Endothelial cell of umbilical vein (primary cell): ENCODE measurements at regions not wholly inside any gene's neighbourhood (a gene's known extent, or its start where the extent isn't known, plus 50 kb on each side); places are given as distances from the start of the nearest gene placed in this dataset.

Source experiments
- BruUV-seq: library from RNA; stranded (reverse); fragments of 400-500 nt; replicated peaks from 2 replicates; lab custom pipeline; 2021; lab: Mats Ljungman, UMichigan
- CTCF ChIA-PET: fragments of 300-600, 350-600 bp; sonication (Branson Sonifier 250); formaldehyde crosslinking; loops from one replicate; lab custom pipeline; 2021; ENCODE audit warnings: antibody characterized with exemption, inconsistent platforms; lab: Charles Lee
- POLR2A ChIA-PET: fragments of 300-600, 350-600 bp; sonication (Branson Sonifier 250); formaldehyde crosslinking; loops from one replicate; lab custom pipeline; 2021; ENCODE audit warnings: antibody characterized with exemption, inconsistent platforms; lab: Charles Lee
- DNase-seq: peaks from one replicate; pipeline ENCODE4 v3.0.0-alpha.2; 2011; ENCODE audit warnings: low read depth, low spot score
- FAIRE-seq: peaks from 2 replicates; lab custom pipeline; 2011; peaks lifted over from hg19 to GRCh38; lab: Jason Lieb, UNC
- H2AFZ ChIP-seq: 2 replicates; pipeline ENCODE4 v1.6.0; 2012; ENCODE audit warnings: low read depth, low read length, control low read depth, inconsistent platforms
- H3K27ac ChIP-seq: 2 replicates; pipeline ENCODE4 v1.5.1; 2011; ENCODE audit warnings: low read depth, mild to moderate bottlenecking, control low read depth, low read length, moderate library complexity; ENCODE audit not compliant: insufficient read depth
- H3K27me3 ChIP-seq, 2 experiments: 2 replicates each; pipeline versions ENCODE4 v1.6.0 to v1.6.1; 2011; ENCODE audit warnings: low read length in 2 of 2, mixed read lengths in 1 of 2; ENCODE audit not compliant: control insufficient read depth in 2 of 2, insufficient read depth in 2 of 2
- H3K36me3 ChIP-seq, 2 experiments: 2 replicates in 1 of 2; 3 replicates in 1 of 2; pipeline ENCODE4 v1.5.1; 2011; ENCODE audit warnings: low read length in 2 of 2, mild to moderate bottlenecking in 1 of 2, moderate library complexity in 1 of 2; ENCODE audit not compliant: control insufficient read depth in 2 of 2, insufficient read depth in 2 of 2; ENCODE audit errors: extremely low read depth in 1 of 2
- H3K4me1 ChIP-seq: 3 replicates; pipeline ENCODE4 v1.5.1; 2011; ENCODE audit warnings: mild to moderate bottlenecking, low read length; ENCODE audit not compliant: control insufficient read depth, insufficient read depth; ENCODE audit errors: extremely low read depth
- H3K4me2 ChIP-seq: 2 replicates; pipeline ENCODE4 v1.6.1; 2011; ENCODE audit warnings: low read length, control low read depth, mixed read lengths; ENCODE audit not compliant: insufficient read depth
- H3K4me3 ChIP-seq, 3 experiments: fragments of 200-600 bp in 1 of 3; sonication (generic), shearing (Covaris generic) in 1 of 3; replicated peaks in 1 of 3; 2 replicates each; pipeline ENCODE4 v1.5.1; 2011 to 2016; ENCODE audit warnings: control low read depth in 3 of 3, low read length in 3 of 3, mild to moderate bottlenecking in 2 of 3, inconsistent platforms in 1 of 3, low read depth in 1 of 3, moderate library complexity in 1 of 3; ENCODE audit not compliant: insufficient read depth in 1 of 3
- H3K79me2 ChIP-seq: 2 replicates; pipeline ENCODE4 v1.6.0; 2012; ENCODE audit warnings: low read length, inconsistent platforms; ENCODE audit not compliant: control insufficient read depth, insufficient read depth
- H3K9ac ChIP-seq: replicated peaks from 2 replicates; pipeline ENCODE3; 2011; ENCODE audit warnings: low read length, control low read depth; ENCODE audit not compliant: insufficient read depth; ENCODE audit errors: extremely low read depth
- H3K9me1 ChIP-seq: replicated peaks from 3 replicates; pipeline ENCODE4 v1.6.0; 2011; ENCODE audit warnings: mild to moderate bottlenecking, low read length; ENCODE audit not compliant: control insufficient read depth, insufficient read depth; ENCODE audit errors: extremely low read depth
- H3K9me3 ChIP-seq: replicated peaks from 2 replicates; pipeline ENCODE4 v1.5.1; 2012; ENCODE audit warnings: low read length, inconsistent platforms; ENCODE audit not compliant: control insufficient read depth, insufficient read depth
- H4K20me1 ChIP-seq: replicated peaks from 2 replicates; pipeline ENCODE3; 2011; ENCODE audit warnings: mild to moderate bottlenecking, low read length; ENCODE audit not compliant: control insufficient read depth, insufficient read depth; ENCODE audit errors: extremely low read depth
- EZH2 ChIP-seq: IDR thresholded peaks from 2 replicates; pipeline ENCODE4 v1.6.1; 2012; ENCODE audit warnings: borderline replicate concordance, low read depth, mild to moderate bottlenecking, moderate library complexity, low read length, inconsistent platforms; ENCODE audit not compliant: severe bottlenecking
- FOS ChIP-seq: IDR thresholded peaks from 2 replicates; pipeline ENCODE4 v1.6.1; 2011; ENCODE audit warnings: mild to moderate bottlenecking, low read length, moderate library complexity, borderline replicate concordance; ENCODE audit not compliant: insufficient read depth
- GATA2 ChIP-seq: IDR thresholded peaks from 2 replicates; pipeline ENCODE4 v1.7.0; 2011; ENCODE audit warnings: low read depth, mild to moderate bottlenecking, moderate library complexity, mixed read lengths, low read length; ENCODE audit not compliant: insufficient read length, insufficient read depth
- JUN ChIP-seq: IDR thresholded peaks from 2 replicates; pipeline ENCODE4 v1.6.1; 2011; ENCODE audit warnings: borderline replicate concordance, low read depth; ENCODE audit not compliant: insufficient read length, insufficient read depth
- MYC ChIP-seq: IDR thresholded peaks from one replicate; pipeline ENCODE4 v1.6.1; 2011; ENCODE audit warnings: mild to moderate bottlenecking, low read depth, low read length
- POLR2A ChIP-seq: IDR thresholded peaks from 2 replicates; pipeline ENCODE4 v1.6.1; 2012; ENCODE audit warnings: low read depth, mild to moderate bottlenecking, control low read depth, low read length
- POLR2AphosphoS5 ChIP-seq: IDR thresholded peaks from 2 replicates; pipeline ENCODE4 v1.6.1; 2012; ENCODE audit warnings: low read depth, mild to moderate bottlenecking, control low read depth, low read length, moderate library complexity; ENCODE audit not compliant: insufficient read depth
- dilution Hi-C: fragments of 300-500 bp; cut with MboI; formaldehyde crosslinking; loops from one replicate; pipeline ENCODE4 v1.15.0; 2019; ENCODE audit warnings: low sequenced_read_pairs; ENCODE audit not compliant: extremely low pct_ligation_motif_present
- intact Hi-C: fragments of 100-400 bp; cut with micrococcal nuclease; formaldehyde crosslinking; loops from one replicate; pipeline ENCODE4 v1.10.0; 2022
- TF ChIP-seq, protein P1 (sequence below), 2 donors: IDR thresholded peaks; 1 replicate in 1 of 2; 2 replicates in 1 of 2; pipeline ENCODE4 v1.5.1; 2011; ENCODE audit warnings: low read length in 2 of 2, mild to moderate bottlenecking in 2 of 2, moderate library complexity in 2 of 2, control low read depth in 1 of 2, inconsistent platforms in 1 of 2, low read depth in 1 of 2; ENCODE audit not compliant: insufficient read depth in 1 of 2; ENCODE audit errors: extremely low read depth in 1 of 2
- TF ChIP-seq, protein P2 (sequence below): IDR thresholded peaks from 2 replicates; pipeline ENCODE4 v1.6.1; 2011; ENCODE audit not compliant: insufficient read depth, insufficient read length

DNA sequence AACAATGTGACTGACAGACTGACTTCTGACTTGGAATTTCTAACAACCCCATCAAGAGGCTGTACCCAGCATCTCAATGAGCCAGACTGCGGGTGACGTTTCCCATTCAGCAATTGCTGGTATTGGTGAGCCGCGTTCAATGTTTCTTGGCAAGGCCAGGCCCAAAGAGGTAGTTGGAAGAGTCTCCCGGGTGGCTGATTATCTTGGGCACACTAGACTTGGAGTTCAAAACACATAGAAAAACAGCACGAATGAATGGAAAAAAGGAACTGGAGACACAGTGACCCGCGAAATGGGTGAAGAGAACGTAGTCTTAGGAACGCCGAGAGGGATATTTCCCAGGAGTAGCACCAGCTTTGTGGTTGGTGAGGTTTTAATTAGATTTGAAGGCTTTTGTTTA, 81.1 kb upstream of the SLC22A11 start:
- ChIA-PET POLR2A (no interaction called here), CTCF (interaction anchor here (1.3 kb wide), 1 partner anchor 25 kb away, joined by 4 read pairs; no protein-coding TSS in a partner anchor)
- Histone ChIP-seq H2AFZ (no peak overlapping the region), H3K4me1 (no peaks in the 10 kb centered on the region), H3K4me3 (no peak overlapping the region), H3K9ac (no peak overlapping the region), H3K36me3 (no peaks in the 10 kb centered on the region), H3K4me2 (no peak overlapping the region), H3K9me3 (no peaks in the 10 kb centered on the region), H3K27me3 (peaks cover 5 to 9% of the 10 kb centered on the region in 2 experiments), H3K79me2 (no peaks in the 10 kb centered on the region), H4K20me1 (no peaks in the 10 kb centered on the region), H3K9me1 (no peaks in the 10 kb centered on the region), H3K27ac (no peak overlapping the region)
- dilution Hi-C loops (no loop called here), intact Hi-C loops (no loop called here)
- BruUV-seq, result no TSS peak
- TF ChIP-seq JUN (no peak), FOS (no peak), MYC (no peak), EZH2 (no peak), POLR2A (no peak), GATA2 (no peak), POLR2AphosphoS5 (no peak)
- TF ChIP-seq, protein P1, sequence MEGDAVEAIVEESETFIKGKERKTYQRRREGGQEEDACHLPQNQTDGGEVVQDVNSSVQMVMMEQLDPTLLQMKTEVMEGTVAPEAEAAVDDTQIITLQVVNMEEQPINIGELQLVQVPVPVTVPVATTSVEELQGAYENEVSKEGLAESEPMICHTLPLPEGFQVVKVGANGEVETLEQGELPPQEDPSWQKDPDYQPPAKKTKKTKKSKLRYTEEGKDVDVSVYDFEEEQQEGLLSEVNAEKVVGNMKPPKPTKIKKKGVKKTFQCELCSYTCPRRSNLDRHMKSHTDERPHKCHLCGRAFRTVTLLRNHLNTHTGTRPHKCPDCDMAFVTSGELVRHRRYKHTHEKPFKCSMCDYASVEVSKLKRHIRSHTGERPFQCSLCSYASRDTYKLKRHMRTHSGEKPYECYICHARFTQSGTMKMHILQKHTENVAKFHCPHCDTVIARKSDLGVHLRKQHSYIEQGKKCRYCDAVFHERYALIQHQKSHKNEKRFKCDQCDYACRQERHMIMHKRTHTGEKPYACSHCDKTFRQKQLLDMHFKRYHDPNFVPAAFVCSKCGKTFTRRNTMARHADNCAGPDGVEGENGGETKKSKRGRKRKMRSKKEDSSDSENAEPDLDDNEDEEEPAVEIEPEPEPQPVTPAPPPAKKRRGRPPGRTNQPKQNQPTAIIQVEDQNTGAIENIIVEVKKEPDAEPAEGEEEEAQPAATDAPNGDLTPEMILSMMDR (IDR thresholded peaks at IDR 0.05; ENCODE audit: extremely low read depth in 1 of 2, insufficient read depth in 1 of 2, low read depth in 1 of 2, low read length in 2 of 2), result no peak
- TF ChIP-seq, protein P2, sequence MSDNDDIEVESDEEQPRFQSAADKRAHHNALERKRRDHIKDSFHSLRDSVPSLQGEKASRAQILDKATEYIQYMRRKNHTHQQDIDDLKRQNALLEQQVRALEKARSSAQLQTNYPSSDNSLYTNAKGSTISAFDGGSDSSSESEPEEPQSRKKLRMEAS, result no peak
- FAIRE-seq (no peak), DNase-seq (no peak)
